Lower leg skin (tissue), 3 donors: ENCODE measurements at regions not wholly inside any gene's neighbourhood (a gene's known extent, or its start where the extent isn't known, plus 50 kb on each side); places are given as distances from the start of the nearest gene placed in this dataset.

Experiments
- POLR2A ChIP-seq, 2 donors: fragments of 450-650 bp; IDR thresholded peaks; one replicate each; pipeline ENCODE4 v1.6.1; 2016 to 2017; ENCODE audit warnings: antibody characterized with exemption in 2 of 2, mild to moderate bottlenecking in 1 of 2, moderate library complexity in 1 of 2
- TF ChIP-seq, protein P1 (sequence below), 3 donors: fragments of 450-650 bp; IDR thresholded peaks; one replicate each; pipeline ENCODE4 v1.5.1; 2016; ENCODE audit warnings: antibody characterized with exemption in 3 of 3, mild to moderate bottlenecking in 3 of 3, moderate library complexity in 2 of 3

GRCh38 chr10:2108496-2108895 lies 371.2 kb upstream of the ADARB2 start:
- no peak for TF ChIP-seq POLR2A (IDR thresholded peaks at IDR 0.05)
- TF ChIP-seq, protein P1, sequence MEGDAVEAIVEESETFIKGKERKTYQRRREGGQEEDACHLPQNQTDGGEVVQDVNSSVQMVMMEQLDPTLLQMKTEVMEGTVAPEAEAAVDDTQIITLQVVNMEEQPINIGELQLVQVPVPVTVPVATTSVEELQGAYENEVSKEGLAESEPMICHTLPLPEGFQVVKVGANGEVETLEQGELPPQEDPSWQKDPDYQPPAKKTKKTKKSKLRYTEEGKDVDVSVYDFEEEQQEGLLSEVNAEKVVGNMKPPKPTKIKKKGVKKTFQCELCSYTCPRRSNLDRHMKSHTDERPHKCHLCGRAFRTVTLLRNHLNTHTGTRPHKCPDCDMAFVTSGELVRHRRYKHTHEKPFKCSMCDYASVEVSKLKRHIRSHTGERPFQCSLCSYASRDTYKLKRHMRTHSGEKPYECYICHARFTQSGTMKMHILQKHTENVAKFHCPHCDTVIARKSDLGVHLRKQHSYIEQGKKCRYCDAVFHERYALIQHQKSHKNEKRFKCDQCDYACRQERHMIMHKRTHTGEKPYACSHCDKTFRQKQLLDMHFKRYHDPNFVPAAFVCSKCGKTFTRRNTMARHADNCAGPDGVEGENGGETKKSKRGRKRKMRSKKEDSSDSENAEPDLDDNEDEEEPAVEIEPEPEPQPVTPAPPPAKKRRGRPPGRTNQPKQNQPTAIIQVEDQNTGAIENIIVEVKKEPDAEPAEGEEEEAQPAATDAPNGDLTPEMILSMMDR (IDR thresholded peaks at IDR 0.05) = no peak
